ENCODE measurements at regions not wholly inside any gene's neighbourhood (a gene's known extent, or its start where the extent isn't known, plus 50 kb on each side); places are given as distances from the start of the nearest gene placed in this dataset.

DNA sequence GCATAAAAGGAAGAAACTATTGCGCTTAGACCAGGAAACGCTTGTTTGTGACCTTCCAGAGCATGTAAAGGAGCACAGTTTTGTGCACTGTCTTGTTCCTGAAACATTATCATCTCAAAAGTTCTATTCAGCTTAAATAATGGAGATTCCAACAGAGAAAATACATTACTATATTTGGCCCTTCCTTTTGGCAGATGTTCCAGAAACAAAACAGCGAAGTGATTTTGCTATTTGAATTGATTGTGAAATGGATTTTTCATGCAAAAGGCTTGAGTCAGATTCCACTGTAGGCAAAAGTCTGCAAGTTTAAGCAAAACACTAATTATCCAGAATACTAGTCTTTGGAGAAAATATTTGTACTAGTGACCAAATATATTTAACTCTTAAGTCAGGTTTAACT, 80.3 kb upstream of the PTBP2 start:
- H3K4me3 ChIP-seq = no peak overlapping the region
- no peaks in the 10 kb centered on the region for H3K9me3 ChIP-seq (ENCODE audit: low read depth, low read length)
- H3K9ac ChIP-seq (ENCODE audit: insufficient read length) = no peak overlapping the region
- H3K27ac ChIP-seq = no peak overlapping the region
- TF ChIP-seq EZH2 (IDR thresholded peaks at IDR 0.05) = no peak
- no peak for TF ChIP-seq POLR2AphosphoS5 (IDR thresholded peaks at IDR 0.05; ENCODE audit: borderline replicate concordance, low read depth, low read length)
- TF ChIP-seq FOXP2 (optimal IDR thresholded peaks at IDR 0.05; ENCODE audit: control extremely low read depth, extremely low read length, insufficient read depth) = no peak
- no peaks in the 10 kb centered on the region for H3K36me3 ChIP-seq (ENCODE audit: insufficient read depth, low read length)
- DNase-seq (ENCODE audit: low read depth, low spot score) = no peak

GRCh38 chr1:96643519-96643918, 78.1 kb upstream of the PTBP2 start:
- Histone ChIP-seq H3K9ac (ENCODE audit: insufficient read length) (no peak overlapping the region), H3K4me3 (no peak overlapping the region), H3K27ac (no peak overlapping the region), H3K36me3 (ENCODE audit: insufficient read depth, low read length) (no peaks in the 10 kb centered on the region), H3K9me3 (ENCODE audit: low read depth, low read length) (no peaks in the 10 kb centered on the region)
- TF ChIP-seq POLR2AphosphoS5 (IDR thresholded peaks at IDR 0.05; ENCODE audit: borderline replicate concordance, low read depth, low read length) (no peak), FOXP2 (optimal IDR thresholded peaks at IDR 0.05; ENCODE audit: control extremely low read depth, extremely low read length, insufficient read depth) (no peak), EZH2 (IDR thresholded peaks at IDR 0.05) (no peak)
- no peak for DNase-seq (ENCODE audit: low read depth, low spot score)

GRCh38 chr1:96649301-96649700, 72.3 kb upstream of the PTBP2 start:
- Histone ChIP-seq H3K9ac (ENCODE audit: insufficient read length) (no peak overlapping the region), H3K36me3 (ENCODE audit: insufficient read depth, low read length) (no peaks in the 10 kb centered on the region), H3K27ac (no peak overlapping the region), H3K9me3 (ENCODE audit: low read depth, low read length) (no peaks in the 10 kb centered on the region), H3K4me3 (no peak overlapping the region)
- TF ChIP-seq FOXP2 (optimal IDR thresholded peaks at IDR 0.05; ENCODE audit: control extremely low read depth, extremely low read length, insufficient read depth) (no peak), EZH2 (IDR thresholded peaks at IDR 0.05) (no peak), POLR2AphosphoS5 (IDR thresholded peaks at IDR 0.05; ENCODE audit: borderline replicate concordance, low read depth, low read length) (no peak)
- no peak for DNase-seq (ENCODE audit: low read depth, low spot score)

DNA sequence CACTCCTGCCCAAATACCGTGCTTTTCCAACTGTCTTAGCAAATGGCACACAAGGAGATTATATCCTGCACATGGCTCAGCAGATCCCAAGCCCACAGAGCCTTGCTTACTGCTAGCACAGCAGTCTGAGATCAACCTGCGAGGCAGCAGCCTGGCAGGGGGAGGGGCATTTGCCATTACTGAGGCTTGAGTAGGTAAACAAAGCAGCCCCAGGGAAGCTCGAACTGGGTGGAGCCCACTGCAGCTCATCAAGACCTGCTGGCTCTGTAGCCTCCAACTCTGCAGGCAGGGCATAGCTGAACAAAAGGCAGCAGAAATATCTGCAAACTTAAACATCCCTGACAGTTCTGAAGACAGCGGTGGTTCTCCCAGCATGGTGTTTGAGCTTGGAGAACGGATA, 70.1 kb upstream of the PTBP2 start:
- H3K9ac ChIP-seq (ENCODE audit: insufficient read length) = no peak overlapping the region
- no peak for DNase-seq (ENCODE audit: low read depth, low spot score)
- no peak overlapping the region for H3K27ac ChIP-seq
- H3K36me3 ChIP-seq (ENCODE audit: insufficient read depth, low read length) = no peaks in the 10 kb centered on the region
- no peak overlapping the region for H3K4me3 ChIP-seq
- TF ChIP-seq EZH2 (IDR thresholded peaks at IDR 0.05) (no peak), FOXP2 (optimal IDR thresholded peaks at IDR 0.05; ENCODE audit: control extremely low read depth, extremely low read length, insufficient read depth) (no peak), POLR2AphosphoS5 (IDR thresholded peaks at IDR 0.05; ENCODE audit: borderline replicate concordance, low read depth, low read length) (no peak)
- no peaks in the 10 kb centered on the region for H3K9me3 ChIP-seq (ENCODE audit: low read depth, low read length)

GRCh38 chr1:96660051-96660450, 61.5 kb upstream of the PTBP2 start:
- TF ChIP-seq EZH2 (IDR thresholded peaks at IDR 0.05) (no peak), POLR2AphosphoS5 (IDR thresholded peaks at IDR 0.05; ENCODE audit: borderline replicate concordance, low read depth, low read length) (no peak)
- Histone ChIP-seq H3K4me3 (no peak overlapping the region), H3K27ac (no peak overlapping the region), H3K9me3 (ENCODE audit: low read depth, low read length) (no peaks in the 10 kb centered on the region), H3K36me3 (ENCODE audit: insufficient read depth, low read length) (no peaks in the 10 kb centered on the region), H3K9ac (ENCODE audit: insufficient read length) (no peak overlapping the region)
- DNase-seq (ENCODE audit: low read depth, low spot score) = no peak

- no peak for TF ChIP-seq FOXP2 (optimal IDR thresholded peaks at IDR 0.05; ENCODE audit: control extremely low read depth, extremely low read length, insufficient read depth)
- no peak for TF ChIP-seq POLR2AphosphoS5 (IDR thresholded peaks at IDR 0.05; ENCODE audit: borderline replicate concordance, low read depth, low read length)
- TF ChIP-seq EZH2 (IDR thresholded peaks at IDR 0.05) = no peak
- H3K4me3 ChIP-seq = no peak overlapping the region
- no peak overlapping the region for H3K9ac ChIP-seq (ENCODE audit: insufficient read length)
- no peaks in the 10 kb centered on the region for H3K9me3 ChIP-seq (ENCODE audit: low read depth, low read length)
- H3K27ac ChIP-seq = no peak overlapping the region
- H3K36me3 ChIP-seq (ENCODE audit: insufficient read depth, low read length) = no peaks in the 10 kb centered on the region
- DNase-seq (ENCODE audit: low read depth, low spot score) = no peak
Measured at GRCh38 chr1:96660503-96660902, 61.1 kb upstream of the PTBP2 start.

All from SK-N-MC (cell line).